ENCODE measurements at regions not wholly inside any gene's neighbourhood (a gene's known extent, or its start where the extent isn't known, plus 50 kb on each side); places are given as distances from the start of the nearest gene placed in this dataset.

DNA sequence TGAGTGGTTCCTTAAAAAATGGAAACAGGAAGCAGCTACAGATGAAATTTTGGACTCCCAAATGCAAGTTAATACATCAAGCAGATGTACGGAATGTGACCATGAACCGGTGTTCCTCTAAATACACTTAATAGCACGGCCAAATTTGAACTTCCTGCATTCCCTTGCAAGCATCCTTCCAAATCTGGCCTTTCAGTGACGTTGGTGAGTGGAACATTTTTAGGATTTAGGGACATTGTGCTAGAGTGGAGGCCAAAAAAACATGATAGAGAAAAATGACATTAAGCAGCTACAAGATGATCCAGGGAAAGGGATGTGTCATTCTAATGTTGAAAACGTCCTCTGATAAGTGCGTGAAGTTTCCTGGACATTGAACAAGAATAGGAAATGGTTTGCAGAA is 62.1 kb downstream of the CTAGE1 start:
- DNase-seq = no peak

DNA sequence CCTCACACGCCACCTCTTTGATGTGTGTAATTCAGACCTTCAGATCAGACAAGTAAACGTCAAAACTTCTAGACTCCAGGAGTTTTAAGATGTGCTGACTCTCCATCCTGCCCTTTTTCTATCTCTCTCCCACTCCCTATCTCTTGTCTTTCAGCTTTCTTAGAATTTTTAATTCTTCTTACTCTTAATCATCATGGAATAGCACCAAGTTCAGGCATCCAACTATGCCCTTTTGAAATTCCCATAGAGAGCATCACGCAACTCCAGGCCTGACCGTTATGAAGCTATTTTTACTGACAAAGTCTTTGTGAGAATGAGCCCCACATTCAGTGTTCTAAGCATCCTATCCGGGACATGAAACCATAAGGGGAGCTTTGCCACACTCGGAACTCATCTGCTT is 62.6 kb downstream of the CTAGE1 start:
- no peak for DNase-seq

DNA sequence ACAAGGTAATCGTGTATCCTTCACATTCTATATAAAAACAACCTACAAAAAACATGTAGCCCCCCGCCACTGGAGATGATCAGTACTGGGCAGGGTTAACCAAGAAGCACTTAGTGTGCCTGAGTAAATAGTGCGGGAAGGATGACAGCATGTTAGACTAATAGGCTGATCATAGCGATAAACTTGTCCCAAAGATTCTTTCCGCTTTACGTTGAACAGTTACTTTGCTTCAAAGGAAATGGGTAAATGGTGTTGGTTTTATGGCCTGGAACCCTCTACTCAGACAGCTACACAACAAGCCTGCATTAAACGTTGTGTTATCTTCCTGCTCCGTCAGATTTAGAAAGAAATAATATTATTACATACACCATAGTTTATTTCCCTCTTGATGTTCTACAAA is 67.7 kb downstream of the CTAGE1 start:
- no peak for DNase-seq

DNA sequence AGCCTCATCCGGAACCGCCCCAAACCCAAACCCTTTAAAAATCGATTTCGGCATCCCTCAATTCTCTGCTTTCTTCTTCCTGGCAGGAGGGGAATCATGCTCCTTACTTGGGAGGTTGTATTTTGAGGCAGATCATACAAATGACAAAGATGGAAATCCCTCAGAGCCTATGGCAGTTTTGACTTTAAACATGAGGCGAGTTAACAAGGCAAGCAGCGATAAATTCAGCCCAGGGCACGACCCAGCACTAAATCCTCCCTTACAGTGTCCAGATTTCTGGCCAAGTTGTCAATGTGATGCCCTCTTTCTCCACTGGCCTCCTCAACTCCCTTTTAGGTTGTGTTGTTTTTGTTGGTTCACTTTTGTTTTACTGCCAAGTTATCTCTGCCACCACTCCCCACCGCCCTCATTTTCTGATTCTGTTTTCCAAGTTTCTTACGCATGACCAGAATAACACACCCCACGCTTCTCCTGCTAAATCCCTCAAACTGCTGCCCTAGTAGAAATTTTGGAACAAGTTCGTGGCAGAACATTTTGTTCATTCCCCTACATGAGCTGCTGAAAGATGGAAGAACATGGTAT is 68.3 kb downstream of the CTAGE1 start:
- DNase-seq = no peak

DNA sequence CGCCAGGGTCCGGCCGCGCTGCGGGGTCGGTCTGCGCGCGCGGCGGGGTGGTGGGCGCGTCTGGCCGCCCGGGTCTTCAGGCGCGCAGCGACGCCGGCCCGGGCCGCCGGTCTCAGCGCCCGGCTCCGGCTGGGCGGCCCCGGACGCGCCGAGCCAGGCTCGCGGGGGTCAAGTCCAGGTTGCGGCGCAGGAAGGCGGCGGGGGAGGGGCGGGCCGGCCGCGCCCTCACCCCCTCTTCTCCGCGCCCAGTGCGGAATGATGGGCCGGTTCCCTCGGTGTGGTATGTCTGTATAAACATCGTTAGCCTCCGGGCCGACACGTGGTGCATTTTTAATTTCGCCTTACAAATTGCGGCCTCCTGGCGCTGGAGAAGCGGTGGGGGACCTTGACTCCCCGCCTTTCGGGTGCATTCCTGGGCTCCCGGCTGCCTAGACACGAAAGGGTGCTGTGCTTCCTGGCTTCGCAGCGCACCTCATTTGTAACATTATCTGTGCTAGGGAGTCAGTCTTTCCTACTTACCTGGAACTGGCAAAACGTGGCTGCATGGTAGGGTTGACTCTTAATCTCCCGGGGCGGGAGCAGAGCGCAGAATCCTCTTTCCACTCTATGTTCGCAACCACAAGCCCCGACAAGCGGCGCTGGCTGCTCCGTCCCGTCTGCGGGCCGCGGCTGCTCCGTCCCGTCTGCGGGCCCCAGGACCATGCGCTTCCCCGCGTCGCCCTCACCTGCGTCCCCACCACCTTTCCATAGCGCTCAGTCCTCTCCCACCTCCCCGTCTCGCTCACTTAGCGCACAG is 69.0 kb downstream of the CTAGE1 start:
- DNase-seq = no peak

DNA sequence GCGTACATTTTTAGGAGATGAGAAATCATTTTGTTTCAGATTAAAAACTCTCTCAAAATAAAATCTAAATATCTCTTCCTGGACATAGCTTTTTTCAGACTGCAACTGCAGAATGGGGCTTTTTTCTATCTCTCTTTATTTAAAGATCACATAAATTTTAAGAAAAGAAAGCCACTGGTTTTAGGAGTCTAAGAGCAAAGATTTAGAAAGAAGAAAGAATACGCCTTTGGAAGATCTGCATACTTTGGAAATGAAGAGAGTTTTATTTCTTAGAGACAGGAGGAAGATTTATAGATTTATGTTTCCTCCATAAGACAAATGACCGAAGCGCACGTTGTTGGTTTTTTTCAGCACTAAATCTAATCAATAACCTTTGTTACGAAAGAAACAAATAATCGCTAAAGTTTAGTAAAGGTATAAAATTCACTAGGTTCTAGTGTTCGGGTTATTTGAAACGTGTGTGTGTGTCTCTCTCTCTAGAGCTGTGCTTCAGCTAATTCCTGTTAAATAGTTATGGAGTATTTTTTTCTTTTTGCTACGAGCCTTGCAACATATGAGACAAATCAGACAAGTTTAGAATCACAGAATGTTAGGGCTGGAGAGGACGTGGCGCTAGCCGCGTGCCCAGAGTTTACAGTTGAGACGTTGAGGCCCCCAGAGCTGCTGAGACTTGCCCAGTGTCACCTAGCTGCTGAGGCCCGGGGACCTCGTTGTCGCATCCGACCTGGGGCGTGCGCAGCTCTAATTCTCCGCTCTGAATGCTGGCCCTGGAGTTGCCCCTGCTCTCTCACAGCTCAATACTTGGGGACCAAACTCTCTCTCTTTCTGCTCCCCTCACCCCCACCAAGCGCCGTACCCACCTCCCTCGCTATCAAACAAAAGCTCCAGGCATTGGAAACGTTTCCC is 69.9 kb downstream of the CTAGE1 start:
- no peak for DNase-seq

DNA sequence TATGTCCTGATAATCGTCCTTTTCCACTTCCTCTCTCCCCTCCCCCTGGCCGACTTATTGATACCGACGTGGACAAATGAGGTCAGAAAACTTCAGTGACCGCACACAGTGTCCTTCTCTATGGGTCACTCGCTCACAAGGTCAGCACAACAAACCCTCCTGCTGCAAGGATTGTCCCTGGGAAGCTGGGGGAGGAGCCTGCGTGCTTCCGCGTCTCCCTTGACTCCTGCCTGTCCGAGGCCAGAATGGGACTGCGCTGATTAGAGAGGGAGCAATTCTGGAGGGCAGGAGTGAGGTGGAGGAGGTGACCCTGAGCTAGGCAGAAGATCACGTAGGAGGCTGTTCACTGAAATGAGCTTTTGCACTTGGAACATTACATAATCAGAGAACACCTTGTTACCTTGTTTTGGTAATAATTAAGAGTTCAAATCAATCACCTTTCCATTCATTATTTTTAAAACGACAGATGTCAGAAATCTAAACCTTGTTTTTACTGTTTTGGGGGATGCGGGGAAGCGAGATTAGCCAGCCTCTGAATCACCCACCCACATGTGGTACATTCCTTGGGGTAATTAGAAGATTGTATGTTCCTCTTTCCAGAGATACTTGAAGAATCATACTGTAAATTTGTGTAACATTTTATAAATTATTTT is 70.6 kb downstream of the CTAGE1 start:
- no peak for DNase-seq

DNA sequence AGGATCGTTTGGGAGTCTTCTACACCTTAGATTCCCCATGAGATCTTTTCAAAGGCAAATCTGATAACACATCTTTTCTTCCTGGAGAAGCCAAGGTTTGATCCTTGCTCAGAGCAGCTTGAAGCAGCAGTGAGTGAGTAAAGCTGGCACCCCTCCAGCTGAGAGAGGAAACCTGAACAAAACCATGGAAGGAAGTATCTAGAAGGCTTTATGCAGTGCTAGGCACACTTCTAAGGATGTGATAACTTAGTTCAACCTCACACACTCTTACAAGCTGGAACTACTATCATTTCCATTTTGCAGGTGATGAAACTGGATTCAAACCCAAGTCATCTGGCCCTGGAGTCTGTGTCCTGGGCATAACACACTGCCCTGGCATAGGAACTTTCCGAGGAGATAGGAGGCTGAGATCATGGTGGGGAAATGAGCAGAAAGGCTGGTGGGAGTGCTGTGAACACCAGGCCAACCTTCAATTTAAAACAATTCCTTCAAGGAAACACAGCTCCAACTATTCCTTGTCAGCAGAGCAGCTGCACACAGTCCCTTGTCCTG is 71.2 kb downstream of the CTAGE1 start:
- no peak for DNase-seq

DNA sequence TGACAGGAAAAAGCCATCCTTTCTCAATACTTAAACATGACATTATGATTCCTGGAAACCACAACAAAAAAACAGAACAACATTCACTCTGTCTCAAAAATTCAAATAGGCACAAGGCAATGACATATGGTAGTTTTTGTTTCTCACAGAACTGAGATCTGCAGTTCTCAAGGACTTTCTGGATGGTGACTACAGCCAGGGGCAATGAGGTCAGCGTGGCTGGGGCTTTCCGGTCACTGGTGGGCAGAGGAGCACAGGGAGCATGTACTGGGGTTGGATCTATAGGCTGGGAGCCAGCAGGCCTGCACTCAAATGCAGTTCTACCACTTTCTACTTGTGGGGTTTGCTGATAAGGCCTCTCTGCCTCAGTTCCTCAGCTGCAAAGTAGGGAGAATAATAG is 72.0 kb downstream of the CTAGE1 start:
- no peak for DNase-seq

DNA sequence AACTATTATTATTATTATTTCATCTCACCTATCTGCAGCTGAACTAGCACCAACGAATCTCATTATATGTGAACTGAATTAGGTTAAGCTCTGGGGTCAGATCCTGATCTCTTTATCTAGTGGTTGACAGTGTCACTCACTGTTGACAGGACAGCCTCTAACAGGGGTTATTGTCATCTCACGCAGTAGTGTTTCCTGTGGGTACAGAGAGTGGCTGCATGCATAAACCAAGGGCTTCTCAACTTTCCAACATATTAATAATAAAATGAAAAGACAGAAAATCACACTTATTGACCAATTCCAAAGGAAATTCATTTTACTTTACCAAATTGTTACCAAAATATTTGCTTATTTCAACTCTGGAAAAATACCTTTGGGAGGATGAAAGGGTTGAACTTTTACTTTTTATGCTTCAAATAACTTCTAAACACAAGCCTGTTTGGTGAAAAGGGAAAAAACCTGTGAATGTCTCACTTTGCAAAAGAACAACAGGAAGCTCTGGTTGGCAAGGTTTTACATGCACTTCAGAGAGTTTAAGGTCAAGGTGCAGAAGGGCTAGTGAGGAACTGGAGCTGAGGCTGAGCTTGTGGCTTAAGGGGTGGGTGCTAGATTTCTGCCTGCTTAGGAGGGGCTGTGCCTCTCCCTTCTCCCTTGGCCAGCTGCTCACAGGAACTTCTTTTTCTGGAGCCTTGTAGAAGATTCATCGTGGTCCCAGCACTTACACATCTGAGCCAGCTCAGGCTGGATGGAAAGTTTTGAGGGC is 72.6 kb downstream of the CTAGE1 start:
- peak; percentile 7 for DNase-seq

DNA sequence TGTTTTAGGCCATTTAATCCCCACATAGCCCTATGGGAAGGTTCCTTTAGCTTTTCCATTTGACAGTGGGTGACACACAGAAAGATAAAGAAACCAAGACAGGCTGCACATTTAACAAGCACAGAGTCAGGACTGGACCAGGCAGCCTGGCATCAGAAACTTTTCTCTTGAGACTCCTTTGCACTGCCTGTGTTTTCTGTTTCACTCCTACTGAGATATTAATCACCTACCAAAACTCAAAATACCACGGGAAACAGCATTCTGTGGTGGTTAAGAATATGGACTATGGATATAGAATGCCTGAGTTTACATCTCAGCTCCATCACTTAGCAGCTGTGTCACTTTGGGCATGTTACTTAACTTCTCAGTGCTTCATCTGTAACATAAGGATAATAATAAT is 73.3 kb downstream of the CTAGE1 start:
- DNase-seq = no peak

DNA sequence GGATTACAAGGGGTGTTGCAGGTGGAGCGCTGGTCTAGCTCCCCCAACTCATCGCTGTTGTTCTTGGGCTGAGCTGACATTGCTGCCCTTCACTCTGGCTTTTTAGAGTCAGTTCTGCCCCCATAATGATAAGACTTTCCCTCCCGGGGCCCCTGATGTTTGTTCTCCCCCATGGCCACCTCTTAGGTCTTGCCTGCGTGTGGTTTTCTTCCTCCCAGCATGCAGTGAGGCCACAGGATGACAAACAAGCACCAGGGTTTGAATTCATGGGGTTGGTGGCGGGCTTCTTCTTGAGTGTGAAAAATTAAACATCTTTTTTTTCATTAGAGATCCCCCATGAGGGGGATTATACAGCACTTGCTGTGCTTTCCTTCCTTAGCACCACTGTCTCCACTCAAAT is 74.1 kb downstream of the CTAGE1 start:
- DNase-seq = no peak

DNA sequence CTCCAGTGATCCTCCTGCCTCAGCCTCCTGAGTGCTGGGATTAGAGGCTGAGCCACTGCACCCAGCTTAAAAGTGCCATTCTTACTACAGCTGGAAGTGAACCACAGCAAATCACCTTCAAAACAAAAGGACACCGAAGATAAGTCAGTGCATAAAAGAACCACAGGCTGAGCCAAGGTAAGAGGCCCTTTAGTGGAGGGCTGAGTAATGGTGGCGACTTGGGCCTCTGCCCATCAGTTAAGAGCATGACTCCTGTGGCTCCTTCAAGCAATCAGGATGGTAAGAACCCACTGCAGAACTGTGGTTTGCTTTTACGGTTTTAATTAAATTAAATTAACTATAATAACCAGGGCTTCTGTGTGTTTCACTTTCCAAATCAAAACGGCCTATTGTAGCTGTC is 75.1 kb downstream of the CTAGE1 start:
- DNase-seq = no peak

DNA sequence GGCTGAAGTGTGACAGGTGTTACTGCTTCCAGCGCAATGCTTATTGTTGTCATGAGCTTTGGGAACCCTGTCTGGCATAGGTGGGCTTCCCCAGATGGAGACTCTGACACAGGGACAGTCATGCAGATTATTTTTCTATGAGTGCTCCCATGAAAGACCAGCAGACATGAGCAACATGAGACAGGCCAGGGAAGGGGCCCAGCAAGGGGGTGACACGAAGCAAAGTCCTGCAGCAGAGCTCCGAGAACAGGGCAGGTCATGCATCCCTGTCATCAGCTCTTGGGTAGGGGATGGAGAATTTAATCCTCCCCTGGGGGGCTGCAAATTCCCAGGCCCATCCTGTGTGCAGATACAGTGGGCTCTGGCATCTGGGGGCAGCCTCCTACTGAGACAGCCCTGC is 77.4 kb downstream of the CTAGE1 start:
- no peak for DNase-seq

DNA sequence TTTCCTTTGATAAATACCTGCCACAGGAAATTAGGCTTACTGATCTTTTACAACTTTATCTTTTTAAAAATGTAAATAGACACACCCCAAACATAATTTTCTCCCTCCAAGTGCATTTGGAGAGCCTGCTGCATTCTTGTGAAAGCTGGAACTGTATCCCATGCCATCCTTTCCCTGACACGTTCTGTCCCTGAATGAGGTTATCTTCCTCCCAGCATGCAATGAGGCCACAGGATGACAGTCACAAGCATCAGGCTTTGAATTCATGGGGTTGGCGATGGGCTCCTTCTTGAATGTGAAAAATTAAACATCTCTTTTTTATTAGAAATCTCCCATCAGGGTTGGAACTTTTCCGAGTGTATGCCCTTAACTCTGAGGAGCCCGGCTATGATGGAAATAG is 77.8 kb downstream of the CTAGE1 start:
- DNase-seq = no peak

DNA sequence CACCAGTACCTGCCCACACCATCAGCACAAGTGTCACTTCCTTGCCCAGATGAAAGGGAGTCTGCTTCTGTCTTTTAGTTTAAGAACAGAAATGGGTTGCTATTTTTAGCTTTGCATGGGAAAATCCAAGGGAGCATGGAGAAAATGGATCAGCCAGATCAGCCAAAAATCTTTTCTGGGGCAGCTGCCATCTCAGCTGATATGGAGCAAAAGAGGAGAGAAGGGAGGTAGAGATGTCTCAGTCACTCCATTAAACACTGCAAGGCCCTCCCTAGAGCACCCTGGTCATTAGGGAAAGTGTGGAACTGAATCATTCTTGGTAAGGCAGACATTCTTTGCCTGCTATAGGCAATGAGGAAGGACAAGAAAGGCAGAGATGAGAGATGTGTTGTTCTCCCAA is 79.9 kb downstream of the CTAGE1 start:
- no peak for DNase-seq

DNA sequence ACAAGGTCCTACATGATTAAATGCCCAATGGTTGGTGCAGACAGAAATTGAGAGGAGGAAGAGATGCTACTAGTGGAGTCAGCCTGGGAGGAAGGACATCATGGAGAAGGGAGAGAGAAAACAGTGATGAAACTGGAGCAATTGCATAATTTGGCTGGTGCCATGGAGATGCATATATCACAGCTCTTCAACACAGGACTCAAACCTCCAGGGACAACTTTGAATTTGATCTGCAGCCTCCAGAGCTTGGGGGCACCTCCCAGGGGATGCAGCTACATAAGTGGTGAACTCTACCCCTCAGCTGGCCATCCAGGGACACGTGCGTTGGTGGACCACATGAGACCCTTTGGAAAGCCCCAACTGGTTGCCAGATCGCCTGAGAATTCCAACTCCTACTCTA is 80.4 kb downstream of the CTAGE1 start:
- DNase-seq = no peak

DNA sequence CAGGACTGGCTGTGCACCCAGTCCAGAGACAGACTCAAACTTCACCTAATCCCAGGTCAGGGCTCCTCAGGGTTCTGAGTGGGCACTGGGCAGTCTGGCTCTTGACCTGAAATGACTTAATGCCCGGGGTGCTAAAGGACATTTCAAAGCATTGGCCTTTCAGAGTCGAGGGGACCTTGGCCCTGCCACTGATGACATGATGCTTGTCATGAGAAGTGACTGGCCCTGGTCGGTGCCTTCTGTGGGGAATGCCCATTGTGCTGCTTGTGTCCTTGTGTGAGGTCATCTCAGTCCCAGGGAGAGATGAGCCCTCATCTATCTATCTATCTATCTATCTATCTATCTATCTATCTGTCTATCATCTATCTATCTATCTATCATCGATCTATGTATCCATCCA is 81.3 kb downstream of the CTAGE1 start:
- DNase-seq = no peak

DNA sequence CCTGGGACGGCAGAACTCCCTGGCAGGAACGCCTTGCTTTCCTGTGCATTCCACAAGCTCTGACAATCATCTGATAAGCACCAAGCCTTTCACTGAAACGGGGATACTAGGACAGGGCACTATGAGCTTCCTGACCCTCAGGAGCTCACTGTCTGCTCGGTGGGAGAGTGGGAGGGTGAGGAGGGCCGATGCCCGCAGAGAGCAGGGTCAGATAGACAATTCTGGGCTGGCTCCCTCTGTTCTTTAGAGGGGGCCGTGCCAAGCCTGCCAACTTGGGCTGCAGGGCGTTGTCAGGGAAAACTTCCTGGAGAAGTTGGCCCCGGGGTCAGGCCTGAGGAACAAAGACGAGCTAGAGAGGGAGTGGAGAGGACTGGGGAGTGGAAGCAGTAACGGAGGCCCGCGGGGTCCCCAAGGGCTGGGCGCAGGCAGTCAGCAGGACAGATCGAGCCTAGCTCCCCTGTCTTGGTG is 82.0 kb downstream of the CTAGE1 start:
- no peak for DNase-seq

DNA sequence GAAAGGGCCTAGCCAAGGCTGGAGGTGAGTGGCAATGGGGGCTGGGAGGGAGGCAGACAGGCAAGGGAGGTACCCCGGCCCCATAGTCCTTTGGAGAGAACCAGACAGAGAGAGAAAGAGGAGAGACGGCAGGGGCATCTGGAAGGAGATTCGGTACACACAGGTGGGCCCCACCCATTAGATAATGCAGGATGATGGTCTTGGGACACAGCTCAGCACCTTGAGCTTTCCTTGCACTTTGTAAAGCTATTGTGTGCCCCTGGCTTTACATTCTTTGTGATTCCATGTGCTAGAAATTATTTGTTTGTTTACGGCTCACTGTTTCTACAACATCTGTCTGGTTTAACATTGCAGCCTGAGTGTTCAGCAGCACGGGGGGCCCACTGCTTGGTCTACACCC is 83.1 kb downstream of the CTAGE1 start:
- no peak for DNase-seq

DNA sequence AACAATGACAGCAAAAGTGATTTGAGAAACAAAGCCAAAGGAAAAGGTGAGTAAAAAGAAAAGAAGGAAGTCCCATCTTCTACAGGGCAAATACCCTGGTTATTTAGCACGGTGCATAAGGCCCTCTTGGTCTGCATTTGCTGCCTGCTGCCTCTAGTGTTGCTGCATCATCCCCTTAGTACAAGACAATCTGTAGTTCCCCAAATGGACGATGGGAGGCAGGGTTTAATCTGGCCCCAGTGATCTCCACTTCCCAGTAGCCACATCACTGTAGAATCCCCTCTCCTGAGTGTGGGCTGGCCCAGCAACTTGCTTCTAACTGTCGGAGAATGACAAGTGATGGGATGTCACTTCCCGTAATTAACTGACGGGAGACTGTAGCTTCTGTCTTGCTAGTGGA is 85.1 kb downstream of the CTAGE1 start:
- DNase-seq = no peak

DNA sequence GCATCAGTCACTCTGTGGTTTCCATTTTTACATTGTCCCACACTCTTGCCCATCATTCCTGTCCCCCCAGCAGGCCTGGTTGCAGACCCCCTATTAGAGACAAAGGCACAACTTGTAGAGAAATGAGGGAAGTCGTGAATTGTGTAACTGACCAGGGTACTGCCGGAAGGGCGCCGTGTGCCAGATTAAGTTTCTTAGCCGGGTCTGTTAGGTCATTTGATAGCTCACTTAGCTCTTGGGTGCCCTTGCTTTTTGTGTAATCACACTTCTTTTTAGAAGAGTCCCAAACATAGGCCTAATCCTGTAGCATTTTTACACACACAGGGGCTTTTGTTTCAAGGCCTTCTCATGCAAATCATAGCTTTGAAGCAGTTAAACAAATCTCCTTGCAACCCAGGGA is 87.2 kb downstream of the CTAGE1 start:
- no peak for DNase-seq

Measured in NK-92 treated with Interleukin-12 subunit alpha and Interleukin-12 subunit beta, amount 100 ng/mL, for 24 hours (cell line).